ENCODE measurements at regions not wholly inside any gene's neighbourhood (a gene's known extent, or its start where the extent isn't known, plus 50 kb on each side); places are given as distances from the start of the nearest gene placed in this dataset.

DNA sequence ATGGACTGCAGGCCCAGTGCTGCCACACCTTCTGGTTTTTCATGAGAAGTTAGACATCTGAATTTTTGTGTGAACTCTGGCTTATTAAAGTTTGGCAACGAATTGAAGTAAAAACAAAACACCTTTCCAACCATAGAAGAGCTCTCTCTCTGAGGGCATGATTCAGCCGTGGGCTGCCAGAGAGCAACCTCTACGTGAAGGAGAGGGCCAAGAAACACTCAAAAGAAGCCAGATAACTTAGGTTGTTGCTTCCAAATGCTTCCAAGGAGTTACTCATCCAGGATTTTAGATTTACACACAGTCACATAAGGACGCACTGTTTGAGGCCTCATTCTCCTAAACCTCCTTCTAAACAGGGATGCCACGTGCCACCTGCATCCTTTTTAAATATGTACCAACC, 65.5 kb downstream of the NRN1 start:
- H3K27me3 ChIP-seq (ENCODE audit: low read depth, low read length) = no peaks in the 10 kb centered on the region
- no peaks in the 10 kb centered on the region for H3K36me3 ChIP-seq (replicated peaks; ENCODE audit: low read depth, low read length)
- TF ChIP-seq, protein P1, sequence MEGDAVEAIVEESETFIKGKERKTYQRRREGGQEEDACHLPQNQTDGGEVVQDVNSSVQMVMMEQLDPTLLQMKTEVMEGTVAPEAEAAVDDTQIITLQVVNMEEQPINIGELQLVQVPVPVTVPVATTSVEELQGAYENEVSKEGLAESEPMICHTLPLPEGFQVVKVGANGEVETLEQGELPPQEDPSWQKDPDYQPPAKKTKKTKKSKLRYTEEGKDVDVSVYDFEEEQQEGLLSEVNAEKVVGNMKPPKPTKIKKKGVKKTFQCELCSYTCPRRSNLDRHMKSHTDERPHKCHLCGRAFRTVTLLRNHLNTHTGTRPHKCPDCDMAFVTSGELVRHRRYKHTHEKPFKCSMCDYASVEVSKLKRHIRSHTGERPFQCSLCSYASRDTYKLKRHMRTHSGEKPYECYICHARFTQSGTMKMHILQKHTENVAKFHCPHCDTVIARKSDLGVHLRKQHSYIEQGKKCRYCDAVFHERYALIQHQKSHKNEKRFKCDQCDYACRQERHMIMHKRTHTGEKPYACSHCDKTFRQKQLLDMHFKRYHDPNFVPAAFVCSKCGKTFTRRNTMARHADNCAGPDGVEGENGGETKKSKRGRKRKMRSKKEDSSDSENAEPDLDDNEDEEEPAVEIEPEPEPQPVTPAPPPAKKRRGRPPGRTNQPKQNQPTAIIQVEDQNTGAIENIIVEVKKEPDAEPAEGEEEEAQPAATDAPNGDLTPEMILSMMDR (IDR thresholded peaks at IDR 0.05; ENCODE audit: low read depth, low read length) = no peak
- no peak for TF ChIP-seq EZH2phosphoT487 (IDR thresholded peaks at IDR 0.05; ENCODE audit: low read depth)
- H2AFZ ChIP-seq (ENCODE audit: low read depth, low read length) = no peak overlapping the region
- no peaks in the 10 kb centered on the region for H3K4me1 ChIP-seq (ENCODE audit: low read length)
- H3K79me2 ChIP-seq (ENCODE audit: low read length) = no peaks in the 10 kb centered on the region
- H3K4me2 ChIP-seq (ENCODE audit: low read length) = no peak overlapping the region
- no peak overlapping the region for H3K27ac ChIP-seq (ENCODE audit: low read length)
- H3K9me3 ChIP-seq (ENCODE audit: insufficient read depth, low read length) = no peaks in the 10 kb centered on the region
- no peak overlapping the region for H3K9ac ChIP-seq (ENCODE audit: low read length)
- no peaks in the 10 kb centered on the region for H4K20me1 ChIP-seq (ENCODE audit: insufficient read depth, low read length)
- H3K4me3 ChIP-seq (ENCODE audit: low read length) = no peak overlapping the region

DNA sequence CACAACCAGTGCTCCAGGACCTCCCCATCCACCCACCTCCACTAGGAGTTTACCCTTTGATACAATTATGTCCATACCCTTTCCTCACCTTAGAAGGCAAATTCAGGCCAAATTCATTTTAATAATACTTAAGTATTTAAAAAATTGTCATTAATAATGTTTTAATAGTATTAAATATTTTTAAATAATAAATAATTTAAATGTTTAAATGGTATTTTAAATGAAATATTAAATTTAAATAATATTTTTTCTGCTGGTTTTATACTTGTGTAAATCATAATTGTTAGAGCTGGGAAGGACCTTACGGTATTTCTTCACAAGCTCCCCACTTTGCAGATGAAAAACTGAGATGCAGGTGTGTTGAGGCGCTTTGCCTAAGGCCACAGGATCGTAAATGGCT, 67.8 kb downstream of the NRN1 start:
- H3K4me3 ChIP-seq (ENCODE audit: low read length) = no peak overlapping the region
- peaks cover 11% of the 10 kb centered on the region; the same call in 1 of the 2 replicates for H3K27me3 ChIP-seq (ENCODE audit: low read depth, low read length)
- no peak overlapping the region for H3K9ac ChIP-seq (ENCODE audit: low read length)
- H3K4me2 ChIP-seq (ENCODE audit: low read length) = no peak overlapping the region
- no peak for TF ChIP-seq EZH2phosphoT487 (IDR thresholded peaks at IDR 0.05; ENCODE audit: low read depth)
- TF ChIP-seq, protein P1 (IDR thresholded peaks at IDR 0.05; ENCODE audit: low read depth, low read length) = no peak
- no peaks in the 10 kb centered on the region for H3K79me2 ChIP-seq (ENCODE audit: low read length)
- no peaks in the 10 kb centered on the region for H3K9me3 ChIP-seq (ENCODE audit: insufficient read depth, low read length)
- H3K27ac ChIP-seq (ENCODE audit: low read length) = no peak overlapping the region
- H3K4me1 ChIP-seq (ENCODE audit: low read length) = no peaks in the 10 kb centered on the region
- H4K20me1 ChIP-seq (ENCODE audit: insufficient read depth, low read length) = no peaks in the 10 kb centered on the region
- H2AFZ ChIP-seq (ENCODE audit: low read depth, low read length) = no peak overlapping the region
- no peaks in the 10 kb centered on the region for H3K36me3 ChIP-seq (replicated peaks; ENCODE audit: low read depth, low read length)

DNA sequence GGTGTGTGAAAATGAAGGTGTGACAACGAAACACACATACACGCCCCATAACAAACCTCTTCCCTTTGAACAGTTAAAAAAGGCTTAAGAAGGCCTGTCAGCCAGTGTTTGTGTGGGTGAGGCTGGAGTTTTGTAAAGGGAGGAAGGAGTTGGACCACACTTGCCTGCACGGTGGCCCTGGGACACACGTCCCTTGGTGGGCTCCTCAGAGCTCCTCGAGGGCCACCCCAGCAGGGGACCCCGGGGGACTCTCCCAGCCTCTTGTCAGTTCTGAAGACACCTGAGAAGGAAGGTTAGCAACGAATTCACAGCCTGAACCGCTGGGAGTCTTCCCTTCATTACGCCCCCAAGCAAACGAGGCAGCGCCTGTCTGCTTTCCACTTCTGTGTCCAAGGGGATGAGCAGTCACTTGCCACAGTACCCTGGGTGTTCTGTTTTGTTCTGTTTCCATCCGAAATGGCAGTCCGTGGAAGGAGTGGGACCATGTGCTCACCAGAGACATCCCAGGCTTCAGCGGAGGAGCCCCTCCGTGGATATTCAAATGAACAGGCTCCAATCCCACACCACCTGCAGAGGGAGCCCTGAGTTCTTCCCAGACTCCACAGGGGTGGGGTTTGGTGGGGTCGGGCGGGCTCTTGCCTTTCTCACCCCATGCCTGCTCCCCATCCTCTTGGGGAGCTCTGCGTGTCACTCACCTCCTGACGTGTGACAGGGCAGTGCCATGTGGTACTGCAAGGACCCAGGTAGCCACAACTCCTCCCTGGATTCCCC, 68.6 kb downstream of the NRN1 start:
- Histone ChIP-seq H3K4me1 (ENCODE audit: low read length) (no peaks in the 10 kb centered on the region), H3K9ac (ENCODE audit: low read length) (no peak overlapping the region), H3K4me2 (ENCODE audit: low read length) (no peak overlapping the region), H4K20me1 (ENCODE audit: insufficient read depth, low read length) (no peaks in the 10 kb centered on the region), H3K4me3 (ENCODE audit: low read length) (no peak overlapping the region), H3K27ac (ENCODE audit: low read length) (no peak overlapping the region), H3K79me2 (ENCODE audit: low read length) (no peaks in the 10 kb centered on the region), H2AFZ (ENCODE audit: low read depth, low read length) (no peak overlapping the region), H3K27me3 (ENCODE audit: low read depth, low read length) (peaks cover 15% of the 10 kb centered on the region; the same call in 1 of the 2 replicates), H3K9me3 (ENCODE audit: insufficient read depth, low read length) (no peaks in the 10 kb centered on the region), H3K36me3 (replicated peaks; ENCODE audit: low read depth, low read length) (no peaks in the 10 kb centered on the region)
- no peak for TF ChIP-seq EZH2phosphoT487 (IDR thresholded peaks at IDR 0.05; ENCODE audit: low read depth)
- TF ChIP-seq, protein P1 (IDR thresholded peaks at IDR 0.05; ENCODE audit: low read depth, low read length) = no peak

DNA sequence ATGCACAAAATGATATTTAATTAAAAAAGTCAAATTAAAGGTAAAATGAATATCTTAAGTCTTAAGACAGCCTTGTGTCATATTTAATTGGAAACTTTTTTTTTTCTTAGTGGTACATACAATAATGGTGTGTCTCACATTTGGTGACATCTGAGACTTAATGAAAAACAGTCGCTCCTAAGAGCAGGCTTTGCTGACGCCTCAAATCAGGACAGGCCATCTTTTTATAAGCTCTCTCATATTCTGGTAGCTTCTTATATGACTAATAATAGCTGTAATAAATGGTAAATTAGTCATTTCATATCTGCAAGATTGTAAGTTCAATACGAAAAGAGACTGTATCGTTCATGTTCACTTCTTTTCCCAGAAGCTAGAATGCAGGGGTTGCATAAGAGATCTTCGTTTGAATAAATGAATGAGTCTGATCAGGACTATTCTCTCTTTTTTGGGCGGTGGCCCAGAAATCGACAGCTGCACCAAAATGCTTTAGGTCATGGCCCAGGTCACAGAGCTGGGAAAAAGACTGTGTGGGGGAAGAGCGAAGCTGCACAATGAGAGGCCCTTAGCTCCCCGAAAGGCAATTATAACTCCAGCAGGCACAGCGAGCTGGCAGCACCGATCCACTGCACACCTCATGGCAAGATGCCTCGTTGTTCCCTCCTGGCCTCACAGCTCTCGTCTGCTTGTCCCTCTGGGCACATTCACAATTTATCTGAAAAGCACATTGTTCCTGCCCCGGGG, 69.4 kb downstream of the NRN1 start:
- Histone ChIP-seq H2AFZ (ENCODE audit: low read depth, low read length) (no peak overlapping the region), H3K4me3 (ENCODE audit: low read length) (no peak overlapping the region), H3K9ac (ENCODE audit: low read length) (no peak overlapping the region), H3K27me3 (ENCODE audit: low read depth, low read length) (peaks cover 22% of the 10 kb centered on the region; the same call in 1 of the 2 replicates), H3K79me2 (ENCODE audit: low read length) (no peaks in the 10 kb centered on the region), H3K4me1 (ENCODE audit: low read length) (no peaks in the 10 kb centered on the region), H3K27ac (ENCODE audit: low read length) (no peak overlapping the region), H4K20me1 (ENCODE audit: insufficient read depth, low read length) (no peaks in the 10 kb centered on the region), H3K9me3 (ENCODE audit: insufficient read depth, low read length) (no peaks in the 10 kb centered on the region), H3K36me3 (replicated peaks; ENCODE audit: low read depth, low read length) (no peaks in the 10 kb centered on the region), H3K4me2 (ENCODE audit: low read length) (no peak overlapping the region)
- TF ChIP-seq, protein P1 (IDR thresholded peaks at IDR 0.05; ENCODE audit: low read depth, low read length) = no peak
- no peak for TF ChIP-seq EZH2phosphoT487 (IDR thresholded peaks at IDR 0.05; ENCODE audit: low read depth)

Measured in OCI-LY3 (cell line).